WTC11 (cell line): ENCODE measurements at regions not wholly inside any gene's neighbourhood (a gene's known extent, or its start where the extent isn't known, plus 50 kb on each side); places are given as distances from the start of the nearest gene placed in this dataset.

ENCODE experiments used
- ATAC-seq: fragments of 200-7000 bp; cut with Tn5 transposase; 2 replicates; pipeline ENCODE4 v1.10.0; 2021; ENCODE audit warnings: mild to moderate bottlenecking, moderate library complexity
- CTCF ChIA-PET: fragments of 300-600 bp; sonication (Branson Sonifier 250); formaldehyde crosslinking; loops from one replicate; lab custom pipeline; 2021; ENCODE audit warnings: antibody characterized with exemption; lab: Charles Lee
- POLR2A ChIA-PET: fragments of 350-600 bp; sonication (Branson Sonifier 250); formaldehyde crosslinking; loops from one replicate; lab custom pipeline; 2021; ENCODE audit warnings: antibody characterized with exemption; lab: Charles Lee
- DNase-seq: peaks from one replicate; pipeline ENCODE4 v3.0.0; 2021; ENCODE audit warnings: low spot score
- H3K27ac Mint-ChIP-seq: 2 replicates; pipeline ENCODE4 v1.8.0; 2021; ENCODE audit warnings: mixed read lengths
- H3K27me3 Mint-ChIP-seq: 2 replicates; pipeline ENCODE4 v1.8.0; 2021; ENCODE audit warnings: low read depth, mild to moderate bottlenecking, moderate library complexity, mixed read lengths
- H3K36me3 Mint-ChIP-seq: 2 replicates; pipeline ENCODE4 v1.8.0; 2021; ENCODE audit warnings: mixed read lengths
- H3K4me1 Mint-ChIP-seq: 2 replicates; pipeline ENCODE4 v1.8.0; 2022; ENCODE audit warnings: mixed read lengths
- H3K4me3 Mint-ChIP-seq: 2 replicates; pipeline ENCODE4 v1.8.0; 2021; ENCODE audit warnings: mild to moderate bottlenecking, moderate library complexity, mixed read lengths
- H3K9me3 Mint-ChIP-seq: 2 replicates; pipeline ENCODE4 v1.8.0; 2021; ENCODE audit warnings: mixed read lengths
- ETV6 ChIP-seq: sonication (generic); formaldehyde crosslinking; IDR thresholded peaks from 2 replicates; pipeline ENCODE4 v1.8.1; 2022; ENCODE audit warnings: mild to moderate bottlenecking, missing genetic modification reagents
- FOXJ3 ChIP-seq: sonication (generic); formaldehyde crosslinking; IDR thresholded peaks from 2 replicates; pipeline ENCODE4 v1.9.0; 2021; ENCODE audit warnings: missing genetic modification reagents, mild to moderate bottlenecking, borderline replicate concordance
- HMGA2 ChIP-seq: fragments of 250-450 bp; sonication (Bioruptor Pico); IDR thresholded peaks from 2 replicates; pipeline ENCODE4 v1.4.0; 2021; ENCODE audit warnings: mild to moderate bottlenecking, moderate library complexity
- JAZF1 ChIP-seq: fragments of 250-450 bp; sonication (Bioruptor Pico); IDR thresholded peaks from 2 replicates; pipeline ENCODE4 v1.9.0; 2021; ENCODE audit warnings: moderate library complexity, mild to moderate bottlenecking, inconsistent platforms
- JUN ChIP-seq: sonication (generic); formaldehyde crosslinking; IDR thresholded peaks from 2 replicates; pipeline ENCODE4 v1.8.0; 2023; ENCODE audit warnings: mild to moderate bottlenecking, missing genetic modification reagents
- KAT7 ChIP-seq: sonication (generic); formaldehyde crosslinking; IDR thresholded peaks from 2 replicates; pipeline ENCODE4 v1.8.1; 2023; ENCODE audit warnings: missing genetic modification reagents, mild to moderate bottlenecking, borderline replicate concordance
- RORB ChIP-seq: fragments of 250-450 bp; sonication (Bioruptor Pico); IDR thresholded peaks from 2 replicates; pipeline ENCODE4 v1.9.0; 2021; ENCODE audit warnings: mild to moderate bottlenecking
- SMAD3 ChIP-seq: sonication (generic); formaldehyde crosslinking; IDR thresholded peaks from 2 replicates; pipeline ENCODE4 v1.8.0; 2022; ENCODE audit warnings: missing genetic modification reagents, mild to moderate bottlenecking, borderline replicate concordance
- SOX15 ChIP-seq: fragments of 250-450 bp; sonication (Bioruptor Pico); IDR thresholded peaks from 2 replicates; pipeline ENCODE4 v1.9.0; 2021; ENCODE audit warnings: mild to moderate bottlenecking
- SP1 ChIP-seq: sonication (generic); formaldehyde crosslinking; conservative IDR thresholded peaks from 2 replicates; pipeline ENCODE4 v1.8.1; 2022; ENCODE audit warnings: missing genetic modification reagents
- TEAD1 ChIP-seq: sonication (generic); formaldehyde crosslinking; IDR thresholded peaks from 2 replicates; pipeline ENCODE4 v1.8.0; 2022; ENCODE audit warnings: mild to moderate bottlenecking, missing genetic modification reagents
- TEAD4 ChIP-seq: sonication (generic); formaldehyde crosslinking; IDR thresholded peaks from 2 replicates; pipeline ENCODE4 v1.8.0; 2022; ENCODE audit warnings: mild to moderate bottlenecking, missing genetic modification reagents
- ZNF138 ChIP-seq: sonication (generic); formaldehyde crosslinking; conservative IDR thresholded peaks from 2 replicates; pipeline ENCODE4 v1.8.1; 2022; ENCODE audit warnings: mild to moderate bottlenecking, moderate library complexity, missing genetic modification reagents
- ZNF232 ChIP-seq: sonication (generic); formaldehyde crosslinking; IDR thresholded peaks from 2 replicates; pipeline ENCODE4 v1.8.0; 2022; ENCODE audit warnings: mild to moderate bottlenecking, missing genetic modification reagents
- ZNF263 ChIP-seq: sonication (generic); formaldehyde crosslinking; IDR thresholded peaks from 2 replicates; pipeline ENCODE4 v1.8.1; 2022; ENCODE audit warnings: low read depth, mild to moderate bottlenecking, moderate library complexity, missing genetic modification reagents
- ZNF423 ChIP-seq: fragments of 250-450 bp; sonication (Bioruptor Pico); IDR thresholded peaks from 2 replicates; pipeline ENCODE4 v2.1.2; 2022; ENCODE audit warnings: mild to moderate bottlenecking, moderate library complexity
- TF ChIP-seq, protein P1 (sequence below): sonication (generic); formaldehyde crosslinking; IDR thresholded peaks from 2 replicates; pipeline ENCODE4 v1.8.1; 2022; ENCODE audit warnings: missing genetic modification reagents, borderline replicate concordance
- TF ChIP-seq, protein P2 (sequence below): sonication (generic); formaldehyde crosslinking; IDR thresholded peaks from 2 replicates; pipeline ENCODE4 v1.8.1; 2022; ENCODE audit warnings: mild to moderate bottlenecking, missing genetic modification reagents, moderate library complexity, borderline replicate concordance
- TF ChIP-seq, protein P3 (sequence below): sonication (generic); formaldehyde crosslinking; IDR thresholded peaks from 2 replicates; pipeline ENCODE4 v1.8.0; 2023; ENCODE audit warnings: mild to moderate bottlenecking, missing genetic modification reagents
- TF ChIP-seq, protein P4 (sequence below): sonication (generic); formaldehyde crosslinking; IDR thresholded peaks from 2 replicates; pipeline ENCODE4 v1.8.1; 2023; ENCODE audit warnings: mild to moderate bottlenecking, missing genetic modification reagents
- TF ChIP-seq, protein P5 (sequence below): sonication (generic); formaldehyde crosslinking; IDR thresholded peaks from 2 replicates; pipeline ENCODE4 v1.8.0; 2022; ENCODE audit warnings: mild to moderate bottlenecking, missing genetic modification reagents
- TF ChIP-seq, protein P6 (sequence below): sonication (generic); formaldehyde crosslinking; IDR thresholded peaks from 2 replicates; pipeline ENCODE4 v1.8.0; 2022; ENCODE audit warnings: mild to moderate bottlenecking, missing genetic modification reagents

DNA sequence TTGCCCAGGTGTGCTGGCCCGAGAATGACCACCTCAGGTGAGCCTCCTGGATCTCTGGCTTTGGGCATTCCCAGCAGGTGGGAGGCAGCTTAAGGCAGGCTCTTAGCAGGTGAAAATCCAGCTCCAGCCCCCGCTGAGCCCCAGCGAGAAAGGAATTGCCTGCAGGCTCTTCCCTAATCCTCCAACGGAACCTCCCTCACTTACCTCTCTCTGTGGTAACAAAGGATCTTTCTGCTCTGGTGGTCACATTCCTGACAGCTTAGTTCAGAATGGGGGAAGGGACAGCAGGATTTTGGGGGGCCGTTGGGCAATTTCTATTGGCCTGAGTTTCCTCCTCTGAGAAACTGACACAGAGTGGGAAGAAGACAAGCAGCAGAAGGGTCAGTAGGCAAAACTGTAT is 116.0 kb upstream of the LHX5 start:
- TF ChIP-seq TEAD4 (CRISPR knock-in tag) (peak; percentile 73; the same call in 1 of the 2 replicates), SP1 (peak; percentile 66; the same call in 1 of the 2 replicates), TEAD1 (CRISPR knock-in tag) (peak; percentile 97), ETV6 (CRISPR knock-in tag) (peak; percentile 95), RORB (no peak), ZNF423 (CRISPR knock-in tag) (peak; percentile 100), ZNF232 (CRISPR knock-in tag) (no peak), HMGA2 (CRISPR knock-in tag) (no peak), JAZF1 (CRISPR knock-in tag) (no peak), ZNF138 (CRISPR knock-in tag) (no peak), SMAD3 (CRISPR knock-in tag) (0 out of 2 replicates have a peak, but pooled peaks have one; percentile 47), SOX15 (no peak), FOXJ3 (CRISPR knock-in tag) (0 out of 2 replicates have a peak, but pooled peaks have one; percentile 38), KAT7 (CRISPR knock-in tag) (no peak), JUN (CRISPR knock-in tag) (peak; percentile 78; the same call in 1 of the 2 replicates), ZNF263 (peak; percentile 75; the same call in 1 of the 2 replicates)
- TF ChIP-seq, protein P1, sequence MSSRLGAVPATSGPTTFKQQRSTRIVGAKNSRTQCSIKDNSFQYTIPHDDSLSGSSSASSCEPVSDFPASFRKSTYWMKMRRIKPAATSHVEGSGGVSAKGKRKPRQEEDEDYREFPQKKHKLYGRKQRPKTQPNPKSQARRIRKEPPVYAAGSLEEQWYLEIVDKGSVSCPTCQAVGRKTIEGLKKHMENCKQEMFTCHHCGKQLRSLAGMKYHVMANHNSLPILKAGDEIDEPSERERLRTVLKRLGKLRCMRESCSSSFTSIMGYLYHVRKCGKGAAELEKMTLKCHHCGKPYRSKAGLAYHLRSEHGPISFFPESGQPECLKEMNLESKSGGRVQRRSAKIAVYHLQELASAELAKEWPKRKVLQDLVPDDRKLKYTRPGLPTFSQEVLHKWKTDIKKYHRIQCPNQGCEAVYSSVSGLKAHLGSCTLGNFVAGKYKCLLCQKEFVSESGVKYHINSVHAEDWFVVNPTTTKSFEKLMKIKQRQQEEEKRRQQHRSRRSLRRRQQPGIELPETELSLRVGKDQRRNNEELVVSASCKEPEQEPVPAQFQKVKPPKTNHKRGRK (CRISPR knock-in tag): no peak
- TF ChIP-seq, protein P2, sequence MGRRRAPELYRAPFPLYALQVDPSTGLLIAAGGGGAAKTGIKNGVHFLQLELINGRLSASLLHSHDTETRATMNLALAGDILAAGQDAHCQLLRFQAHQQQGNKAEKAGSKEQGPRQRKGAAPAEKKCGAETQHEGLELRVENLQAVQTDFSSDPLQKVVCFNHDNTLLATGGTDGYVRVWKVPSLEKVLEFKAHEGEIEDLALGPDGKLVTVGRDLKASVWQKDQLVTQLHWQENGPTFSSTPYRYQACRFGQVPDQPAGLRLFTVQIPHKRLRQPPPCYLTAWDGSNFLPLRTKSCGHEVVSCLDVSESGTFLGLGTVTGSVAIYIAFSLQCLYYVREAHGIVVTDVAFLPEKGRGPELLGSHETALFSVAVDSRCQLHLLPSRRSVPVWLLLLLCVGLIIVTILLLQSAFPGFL (CRISPR knock-in tag): no peak
- TF ChIP-seq, protein P3, sequence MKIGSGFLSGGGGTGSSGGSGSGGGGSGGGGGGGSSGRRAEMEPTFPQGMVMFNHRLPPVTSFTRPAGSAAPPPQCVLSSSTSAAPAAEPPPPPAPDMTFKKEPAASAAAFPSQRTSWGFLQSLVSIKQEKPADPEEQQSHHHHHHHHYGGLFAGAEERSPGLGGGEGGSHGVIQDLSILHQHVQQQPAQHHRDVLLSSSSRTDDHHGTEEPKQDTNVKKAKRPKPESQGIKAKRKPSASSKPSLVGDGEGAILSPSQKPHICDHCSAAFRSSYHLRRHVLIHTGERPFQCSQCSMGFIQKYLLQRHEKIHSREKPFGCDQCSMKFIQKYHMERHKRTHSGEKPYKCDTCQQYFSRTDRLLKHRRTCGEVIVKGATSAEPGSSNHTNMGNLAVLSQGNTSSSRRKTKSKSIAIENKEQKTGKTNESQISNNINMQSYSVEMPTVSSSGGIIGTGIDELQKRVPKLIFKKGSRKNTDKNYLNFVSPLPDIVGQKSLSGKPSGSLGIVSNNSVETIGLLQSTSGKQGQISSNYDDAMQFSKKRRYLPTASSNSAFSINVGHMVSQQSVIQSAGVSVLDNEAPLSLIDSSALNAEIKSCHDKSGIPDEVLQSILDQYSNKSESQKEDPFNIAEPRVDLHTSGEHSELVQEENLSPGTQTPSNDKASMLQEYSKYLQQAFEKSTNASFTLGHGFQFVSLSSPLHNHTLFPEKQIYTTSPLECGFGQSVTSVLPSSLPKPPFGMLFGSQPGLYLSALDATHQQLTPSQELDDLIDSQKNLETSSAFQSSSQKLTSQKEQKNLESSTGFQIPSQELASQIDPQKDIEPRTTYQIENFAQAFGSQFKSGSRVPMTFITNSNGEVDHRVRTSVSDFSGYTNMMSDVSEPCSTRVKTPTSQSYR (CRISPR knock-in tag): peak; percentile 84
- TF ChIP-seq, protein P4, sequence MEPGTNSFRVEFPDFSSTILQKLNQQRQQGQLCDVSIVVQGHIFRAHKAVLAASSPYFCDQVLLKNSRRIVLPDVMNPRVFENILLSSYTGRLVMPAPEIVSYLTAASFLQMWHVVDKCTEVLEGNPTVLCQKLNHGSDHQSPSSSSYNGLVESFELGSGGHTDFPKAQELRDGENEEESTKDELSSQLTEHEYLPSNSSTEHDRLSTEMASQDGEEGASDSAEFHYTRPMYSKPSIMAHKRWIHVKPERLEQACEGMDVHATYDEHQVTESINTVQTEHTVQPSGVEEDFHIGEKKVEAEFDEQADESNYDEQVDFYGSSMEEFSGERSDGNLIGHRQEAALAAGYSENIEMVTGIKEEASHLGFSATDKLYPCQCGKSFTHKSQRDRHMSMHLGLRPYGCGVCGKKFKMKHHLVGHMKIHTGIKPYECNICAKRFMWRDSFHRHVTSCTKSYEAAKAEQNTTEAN (CRISPR knock-in tag): 0 out of 2 replicates have a peak, but pooled peaks have one; percentile 61
- TF ChIP-seq, protein P5, sequence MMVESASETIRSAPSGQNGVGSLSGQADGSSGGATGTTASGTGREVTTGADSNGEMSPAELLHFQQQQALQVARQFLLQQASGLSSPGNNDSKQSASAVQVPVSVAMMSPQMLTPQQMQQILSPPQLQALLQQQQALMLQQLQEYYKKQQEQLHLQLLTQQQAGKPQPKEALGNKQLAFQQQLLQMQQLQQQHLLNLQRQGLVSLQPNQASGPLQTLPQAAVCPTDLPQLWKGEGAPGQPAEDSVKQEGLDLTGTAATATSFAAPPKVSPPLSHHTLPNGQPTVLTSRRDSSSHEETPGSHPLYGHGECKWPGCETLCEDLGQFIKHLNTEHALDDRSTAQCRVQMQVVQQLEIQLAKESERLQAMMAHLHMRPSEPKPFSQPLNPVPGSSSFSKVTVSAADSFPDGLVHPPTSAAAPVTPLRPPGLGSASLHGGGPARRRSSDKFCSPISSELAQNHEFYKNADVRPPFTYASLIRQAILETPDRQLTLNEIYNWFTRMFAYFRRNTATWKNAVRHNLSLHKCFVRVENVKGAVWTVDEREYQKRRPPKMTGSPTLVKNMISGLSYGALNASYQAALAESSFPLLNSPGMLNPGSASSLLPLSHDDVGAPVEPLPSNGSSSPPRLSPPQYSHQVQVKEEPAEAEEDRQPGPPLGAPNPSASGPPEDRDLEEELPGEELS (CRISPR knock-in tag): peak; percentile 80; the same call in 1 of the 2 replicates
- TF ChIP-seq, protein P6, sequence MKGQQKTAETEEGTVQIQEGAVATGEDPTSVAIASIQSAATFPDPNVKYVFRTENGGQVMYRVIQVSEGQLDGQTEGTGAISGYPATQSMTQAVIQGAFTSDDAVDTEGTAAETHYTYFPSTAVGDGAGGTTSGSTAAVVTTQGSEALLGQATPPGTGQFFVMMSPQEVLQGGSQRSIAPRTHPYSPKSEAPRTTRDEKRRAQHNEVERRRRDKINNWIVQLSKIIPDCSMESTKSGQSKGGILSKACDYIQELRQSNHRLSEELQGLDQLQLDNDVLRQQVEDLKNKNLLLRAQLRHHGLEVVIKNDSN (CRISPR knock-in tag): 0 out of 2 replicates have a peak, but pooled peaks have one; percentile 22
- peak; percentile 85 for ATAC-seq
- H3K4me1 Mint-ChIP-seq: peaks cover 49% of the 10 kb centered on the region
- peaks cover 14% of the 10 kb centered on the region for H3K27me3 Mint-ChIP-seq
- H3K4me3 Mint-ChIP-seq: peak overlapping the region; percentile 36
- ChIA-PET POLR2A (no interaction called here), CTCF (interaction anchor here (1.0 kb wide), 2 partner anchors 25 to 162 kb away, joined by 3 to 4 read pairs; no protein-coding TSS in a partner anchor)
- DNase-seq: peak; percentile 77
- peaks cover 8% of the 10 kb centered on the region for H3K9me3 Mint-ChIP-seq
- H3K27ac Mint-ChIP-seq: peak overlapping the region; percentile 96
- H3K36me3 Mint-ChIP-seq: no peaks in the 10 kb centered on the region
